ENCODE measurements at regions not wholly inside any gene's neighbourhood (a gene's known extent, or its start where the extent isn't known, plus 50 kb on each side); places are given as distances from the start of the nearest gene placed in this dataset.

GRCh38 chr3:147838652-147839051 lies 429.5 kb downstream of the ZIC1 start:
- TF ChIP-seq POLR2A (IDR thresholded peaks at IDR 0.05) (no peak), CTCF (IDR thresholded peaks at IDR 0.05) (no peak), EP300 (IDR thresholded peaks at IDR 0.05) (no peak)
